Neuronal stem cell (in vitro differentiated cells): ENCODE measurements at regions not wholly inside any gene's neighbourhood (a gene's known extent, or its start where the extent isn't known, plus 50 kb on each side); places are given as distances from the start of the nearest gene placed in this dataset.

Source experiments
- DNase-seq: peaks from one replicate; pipeline ENCODE4 v3.0.0-alpha.2; 2013; ENCODE audit warnings: low spot score
- H2AFZ ChIP-seq: one replicate; pipeline ENCODE4 v1.6.1; 2013; ENCODE audit warnings: mild to moderate bottlenecking, low read length, inconsistent platforms
- H2AK5ac ChIP-seq: 2 replicates; pipeline ENCODE4 v1.6.1; 2013; ENCODE audit warnings: low read depth, mild to moderate bottlenecking, inconsistent platforms, low read length, moderate library complexity, mixed read lengths
- H2BK120ac ChIP-seq: 2 replicates; pipeline ENCODE4 v1.6.1; 2013; ENCODE audit warnings: low read depth, mild to moderate bottlenecking, inconsistent platforms, low read length, moderate library complexity, mixed read lengths
- H2BK12ac ChIP-seq: one replicate; pipeline ENCODE4 v1.6.1; 2013; ENCODE audit warnings: low read length, inconsistent platforms
- H2BK15ac ChIP-seq: 2 replicates; pipeline ENCODE4 v1.6.1; 2013; ENCODE audit warnings: mild to moderate bottlenecking, low read length, inconsistent platforms, mixed read lengths
- H2BK5ac ChIP-seq: one replicate; pipeline ENCODE4 v1.6.1; 2013; ENCODE audit warnings: inconsistent platforms, mild to moderate bottlenecking, low read length, moderate library complexity
- H3K14ac ChIP-seq: one replicate; pipeline ENCODE4 v1.6.1; 2013; ENCODE audit warnings: low read length, inconsistent platforms
- H3K18ac ChIP-seq: 2 replicates; pipeline ENCODE4 v1.6.1; 2013; ENCODE audit warnings: low read length, inconsistent platforms
- H3K23ac ChIP-seq: 2 replicates; pipeline ENCODE4 v1.6.1; 2013; ENCODE audit warnings: low read depth, mild to moderate bottlenecking, mixed read lengths, low read length, inconsistent platforms; ENCODE audit not compliant: poor library complexity
- H3K27ac ChIP-seq: replicated peaks from 3 replicates; pipeline ENCODE4 v1.5.1; 2013; ENCODE audit warnings: low read length, inconsistent platforms
- H3K27me3 ChIP-seq, 3 experiments: 2 replicates each; pipeline ENCODE4 v1.6.1; 2013; ENCODE audit warnings: low read length in 3 of 3, mild to moderate bottlenecking in 2 of 3, inconsistent platforms in 1 of 3, low read depth in 1 of 3, mixed read lengths in 1 of 3, moderate library complexity in 1 of 3; ENCODE audit not compliant: control insufficient read depth in 3 of 3, insufficient read depth in 3 of 3
- H3K36me3 ChIP-seq, 2 donors: replicated peaks in 1 of 2; 2 replicates each; pipeline ENCODE4 v1.6.1; 2013; ENCODE audit warnings: low read length in 2 of 2; ENCODE audit not compliant: control insufficient read depth in 2 of 2, insufficient read depth in 2 of 2
- H3K4ac ChIP-seq: 2 replicates; pipeline ENCODE4 v1.6.1; 2013; ENCODE audit warnings: inconsistent platforms, mild to moderate bottlenecking, low read length, moderate library complexity
- H3K4me1 ChIP-seq, 2 donors: 1 replicate in 1 of 2; 2 replicates in 1 of 2; pipeline ENCODE4 v1.6.1; 2013; ENCODE audit warnings: low read length in 2 of 2, low read depth in 1 of 2; ENCODE audit not compliant: control insufficient read depth in 2 of 2, insufficient read depth in 1 of 2
- H3K4me2 ChIP-seq: one replicate; pipeline ENCODE4 v1.6.1; 2013; ENCODE audit warnings: mild to moderate bottlenecking, low read length, inconsistent platforms; ENCODE audit not compliant: insufficient read depth, poor library complexity, severe bottlenecking
- H3K4me3 ChIP-seq, 2 donors: 2 replicates each; pipeline ENCODE4 v1.5.1; 2013; ENCODE audit warnings: low read length in 2 of 2, mild to moderate bottlenecking in 2 of 2, inconsistent platforms in 1 of 2, moderate library complexity in 1 of 2
- H3K79me1 ChIP-seq: one replicate; pipeline ENCODE4 v1.6.1; 2013; ENCODE audit warnings: low read depth, mild to moderate bottlenecking, inconsistent platforms, low read length, moderate library complexity
- H3K9ac ChIP-seq: one replicate; pipeline ENCODE4 v1.6.1; 2013; ENCODE audit warnings: mild to moderate bottlenecking, low read depth, low read length, inconsistent platforms; ENCODE audit not compliant: poor library complexity
- H3K9me3 ChIP-seq, 2 donors: replicated peaks in 1 of 2; 2 replicates each; pipeline versions ENCODE3 to v1.6.1; 2013; ENCODE audit warnings: low read length in 2 of 2, mild to moderate bottlenecking in 2 of 2, inconsistent platforms in 1 of 2, low read depth in 1 of 2, mixed read lengths in 1 of 2, moderate library complexity in 1 of 2; ENCODE audit not compliant: control insufficient read depth in 2 of 2, insufficient read depth in 1 of 2
- H4K8ac ChIP-seq: one replicate; pipeline ENCODE4 v1.6.1; 2013; ENCODE audit warnings: low read depth, mild to moderate bottlenecking, inconsistent platforms, low read length, moderate library complexity
- H4K91ac ChIP-seq: one replicate; pipeline ENCODE4 v1.6.1; 2013; ENCODE audit warnings: low read length, low read depth, mild to moderate bottlenecking, inconsistent platforms; ENCODE audit not compliant: poor library complexity
- WGBS, 2 donors: extraction: QIAGEN DNeasy Blood & Tissue Kit; methylation state at CpG; one replicate each; pipeline ENCODE4 v1.1.7; 2013; ENCODE audit warnings: missing lambda C conversion rate in 2 of 2, mixed read lengths in 1 of 2; ENCODE audit not compliant: insufficient read length in 2 of 2, insufficient replicate concordance in 1 of 2; ENCODE audit errors: extremely low coverage in 2 of 2; 5-methylcytosine and 5-hydroxymethylcytosine counted together

- no peak overlapping the region for H2AK5ac ChIP-seq
- H4K91ac ChIP-seq, result no peak overlapping the region
- no peak overlapping the region for H4K8ac ChIP-seq
- no peak overlapping the region for H3K23ac ChIP-seq
- H3K4me1 ChIP-seq, result no peaks in the 10 kb centered on the region
- no peaks in the 10 kb centered on the region for H3K27me3 ChIP-seq
- no peaks in the 10 kb centered on the region for H3K9me3 ChIP-seq
- H3K4ac ChIP-seq, result no peak overlapping the region
- H3K14ac ChIP-seq, result no peak overlapping the region
- H3K18ac ChIP-seq, result no peak overlapping the region
- no CpG with 5 or more reads among the region's 3 CpGs for WGBS, 2 donors
- H3K27ac ChIP-seq, result no peak overlapping the region
- no peak overlapping the region for H2BK5ac ChIP-seq
- H2AFZ ChIP-seq, result no peak overlapping the region
- no peak overlapping the region for H2BK12ac ChIP-seq
- DNase-seq, result no peak
- H2BK15ac ChIP-seq, result no peak overlapping the region
- no peaks in the 10 kb centered on the region for H3K36me3 ChIP-seq
- no peak overlapping the region for H3K4me2 ChIP-seq
- no peaks in the 10 kb centered on the region for H3K79me1 ChIP-seq
- H3K4me3 ChIP-seq, result no peak overlapping the region
- no peak overlapping the region for H2BK120ac ChIP-seq
- H3K9ac ChIP-seq, result no peak overlapping the region
These were observed 435.1 kb downstream of the MTX2 start for GRCh38 chr2:176704282-176704858.

GRCh38 chr2:176709149-176709951 is 440.1 kb downstream of the MTX2 start:
- Histone ChIP-seq H3K9ac (no peak overlapping the region), H3K18ac (no peak overlapping the region), H2BK15ac (no peak overlapping the region), H2AFZ (no peak overlapping the region), H3K14ac (no peak overlapping the region), H2BK12ac (no peak overlapping the region), H3K23ac (no peak overlapping the region), H3K4me1 (peaks cover 0 to 1% of the 10 kb centered on the region in 2 donors), H3K27me3 (peaks cover 0 to 12% (median 0%) of the 10 kb centered on the region in 3 experiments), H4K8ac (no peak overlapping the region), H3K36me3 (no peaks in the 10 kb centered on the region), H3K4ac (no peak overlapping the region), H3K79me1 (no peaks in the 10 kb centered on the region), H4K91ac (no peak overlapping the region), H2BK5ac (no peak overlapping the region), H3K4me3 (no peak overlapping the region), H3K27ac (no peak overlapping the region), H3K9me3 (no peaks in the 10 kb centered on the region), H2AK5ac (no peak overlapping the region), H3K4me2 (no peak overlapping the region), H2BK120ac (no peak overlapping the region)
- no peak for DNase-seq
- no CpG with 5 or more reads among the region's 18 CpGs for WGBS, 2 donors

GRCh38 chr2:176709991-176710390 is 440.7 kb downstream of the MTX2 start:
- Histone ChIP-seq H4K8ac (no peak overlapping the region), H3K9ac (no peak overlapping the region), H3K27ac (no peak overlapping the region), H3K4ac (no peak overlapping the region), H3K14ac (no peak overlapping the region), H4K91ac (no peak overlapping the region), H3K4me1 (peaks cover 0 to 1% of the 10 kb centered on the region in 2 donors), H3K9me3 (no peaks in the 10 kb centered on the region), H3K4me3 (no peak overlapping the region), H2BK120ac (no peak overlapping the region), H2AFZ (no peak overlapping the region), H3K79me1 (no peaks in the 10 kb centered on the region), H2AK5ac (no peak overlapping the region), H3K18ac (no peak overlapping the region), H2BK12ac (no peak overlapping the region), H3K36me3 (no peaks in the 10 kb centered on the region), H2BK5ac (no peak overlapping the region), H3K4me2 (no peak overlapping the region), H3K23ac (no peak overlapping the region), H2BK15ac (no peak overlapping the region), H3K27me3 (peaks cover 0 to 12% (median 0%) of the 10 kb centered on the region in 3 experiments)
- WGBS, 2 donors, result no CpG with 5 or more reads among the region's 2 CpGs
- DNase-seq, result no peak

GRCh38 chr2:176710657-176711186 is 441.5 kb downstream of the MTX2 start:
- Histone ChIP-seq H3K14ac (no peak overlapping the region), H3K27me3 (peaks cover 0 to 12% (median 0%) of the 10 kb centered on the region in 3 experiments), H3K18ac (no peak overlapping the region), H2AFZ (no peak overlapping the region), H2BK5ac (no peak overlapping the region), H3K4me1 (peaks cover 0 to 1% of the 10 kb centered on the region in 2 donors), H3K9ac (no peak overlapping the region), H2BK120ac (no peak overlapping the region), H3K27ac (no peak overlapping the region), H3K4ac (no peak overlapping the region), H2BK15ac (no peak overlapping the region), H4K8ac (no peak overlapping the region), H3K9me3 (no peaks in the 10 kb centered on the region), H3K4me3 (no peak overlapping the region), H2AK5ac (no peak overlapping the region), H3K23ac (no peak overlapping the region), H2BK12ac (no peak overlapping the region), H3K4me2 (no peak overlapping the region), H3K36me3 (no peaks in the 10 kb centered on the region), H3K79me1 (no peaks in the 10 kb centered on the region), H4K91ac (no peak overlapping the region)
- no CpG with 5 or more reads among the region's 7 CpGs for WGBS, 2 donors
- no peak for DNase-seq
